ENCODE measurements at regions not wholly inside any gene's neighbourhood (a gene's known extent, or its start where the extent isn't known, plus 50 kb on each side); places are given as distances from the start of the nearest gene placed in this dataset.
"Not testable (repeated sequence)": the region's sequence is repeated elsewhere in the genome, so short reads cannot be mapped to it uniquely, and the experiment has no call there.

- ATAC-seq (ENCODE audit: insufficient number of reproducible peaks, low FRiP score, low read depth) (no peak), DNase-seq (ENCODE audit: low spot score) (no peak)
- no peaks in the 10 kb centered on the region for H3K36me3 ChIP-seq
- H3K27ac ChIP-seq = no peak overlapping the region
- H3K27me3 ChIP-seq (replicated peaks; ENCODE audit: insufficient read depth) = no peaks in the 10 kb centered on the region
- H3K9me3 ChIP-seq = no peaks in the 10 kb centered on the region
- TF ChIP-seq, protein P1, sequence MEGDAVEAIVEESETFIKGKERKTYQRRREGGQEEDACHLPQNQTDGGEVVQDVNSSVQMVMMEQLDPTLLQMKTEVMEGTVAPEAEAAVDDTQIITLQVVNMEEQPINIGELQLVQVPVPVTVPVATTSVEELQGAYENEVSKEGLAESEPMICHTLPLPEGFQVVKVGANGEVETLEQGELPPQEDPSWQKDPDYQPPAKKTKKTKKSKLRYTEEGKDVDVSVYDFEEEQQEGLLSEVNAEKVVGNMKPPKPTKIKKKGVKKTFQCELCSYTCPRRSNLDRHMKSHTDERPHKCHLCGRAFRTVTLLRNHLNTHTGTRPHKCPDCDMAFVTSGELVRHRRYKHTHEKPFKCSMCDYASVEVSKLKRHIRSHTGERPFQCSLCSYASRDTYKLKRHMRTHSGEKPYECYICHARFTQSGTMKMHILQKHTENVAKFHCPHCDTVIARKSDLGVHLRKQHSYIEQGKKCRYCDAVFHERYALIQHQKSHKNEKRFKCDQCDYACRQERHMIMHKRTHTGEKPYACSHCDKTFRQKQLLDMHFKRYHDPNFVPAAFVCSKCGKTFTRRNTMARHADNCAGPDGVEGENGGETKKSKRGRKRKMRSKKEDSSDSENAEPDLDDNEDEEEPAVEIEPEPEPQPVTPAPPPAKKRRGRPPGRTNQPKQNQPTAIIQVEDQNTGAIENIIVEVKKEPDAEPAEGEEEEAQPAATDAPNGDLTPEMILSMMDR (IDR thresholded peaks at IDR 0.05) = no peak
- no peak overlapping the region for H3K4me3 ChIP-seq
- H3K4me1 ChIP-seq (ENCODE audit: control insufficient read depth in 1 of 2, low read depth in 2 of 2) = peaks cover 0 to 11% of the 10 kb centered on the region in 2 donors
Measured at GRCh38 chr9:117649126-117649525, 55.1 kb upstream of the TLR4 start.

DNA sequence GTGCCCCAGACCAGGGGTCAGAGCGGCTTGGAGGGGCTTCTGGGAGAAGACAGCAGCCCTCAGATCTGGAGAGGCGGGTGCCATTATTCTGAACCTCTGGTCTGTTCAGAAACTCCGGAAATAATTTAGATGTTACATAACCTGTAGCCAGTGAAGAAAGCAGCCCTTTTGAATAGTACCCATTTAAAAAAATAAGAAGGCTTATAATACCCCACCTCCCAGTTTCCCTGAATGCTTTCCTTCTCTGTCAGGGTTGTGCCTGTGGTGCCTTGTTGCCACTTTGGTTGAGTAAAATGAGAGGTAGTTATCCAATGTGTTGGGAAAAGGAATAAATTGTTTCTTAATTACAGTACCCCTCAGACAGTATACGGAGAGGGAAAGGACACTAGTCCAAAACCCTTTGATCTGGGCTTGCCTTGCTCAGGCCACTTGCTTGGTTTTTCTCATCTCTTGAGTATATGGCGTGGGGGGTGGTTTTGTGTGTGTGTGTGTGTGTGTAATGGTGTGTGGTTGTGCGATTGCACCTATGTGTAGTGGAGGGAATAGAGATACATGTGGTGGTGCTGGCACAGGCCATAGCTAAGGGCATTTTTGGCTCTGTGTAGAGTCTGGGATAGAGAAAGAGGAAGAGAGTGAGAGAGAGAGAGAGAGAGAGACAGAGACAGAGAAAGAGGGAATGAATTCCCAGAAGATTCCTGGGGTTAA lies 59.1 kb upstream of the TLR4 start:
- TF ChIP-seq, protein P1 (IDR thresholded peaks at IDR 0.05) = no peak
- peak overlapping the region; percentile 62 for H3K4me3 ChIP-seq
- H3K27me3 ChIP-seq (replicated peaks; ENCODE audit: insufficient read depth) = no peaks in the 10 kb centered on the region
- ATAC-seq (ENCODE audit: insufficient number of reproducible peaks, low FRiP score, low read depth) (no peak), DNase-seq (ENCODE audit: low spot score) (no peak)
- no peaks in the 10 kb centered on the region for H3K9me3 ChIP-seq
- no peak overlapping the region for H3K27ac ChIP-seq
- peaks cover 0 to 12% of the 10 kb centered on the region in 2 donors for H3K4me1 ChIP-seq (ENCODE audit: control insufficient read depth in 1 of 2, low read depth in 2 of 2)
- no peaks in the 10 kb centered on the region for H3K36me3 ChIP-seq

GRCh38 chr9:117644133-117644931 lies 59.9 kb upstream of the TLR4 start:
- no peaks in the 10 kb centered on the region for H3K27me3 ChIP-seq (replicated peaks; ENCODE audit: insufficient read depth)
- H3K36me3 ChIP-seq = no peaks in the 10 kb centered on the region
- H3K4me1 ChIP-seq (ENCODE audit: control insufficient read depth in 1 of 2, low read depth in 2 of 2) = peaks cover 0 to 12% of the 10 kb centered on the region in 2 donors
- no peaks in the 10 kb centered on the region for H3K9me3 ChIP-seq
- ATAC-seq (ENCODE audit: insufficient number of reproducible peaks, low FRiP score, low read depth) (peak; percentile 45), DNase-seq (ENCODE audit: low spot score) (no peak)
- H3K4me3 ChIP-seq = peak overlapping the region; percentile 62
- TF ChIP-seq, protein P1 (IDR thresholded peaks at IDR 0.05) = peak; percentile 92
- no peak overlapping the region for H3K27ac ChIP-seq

DNA sequence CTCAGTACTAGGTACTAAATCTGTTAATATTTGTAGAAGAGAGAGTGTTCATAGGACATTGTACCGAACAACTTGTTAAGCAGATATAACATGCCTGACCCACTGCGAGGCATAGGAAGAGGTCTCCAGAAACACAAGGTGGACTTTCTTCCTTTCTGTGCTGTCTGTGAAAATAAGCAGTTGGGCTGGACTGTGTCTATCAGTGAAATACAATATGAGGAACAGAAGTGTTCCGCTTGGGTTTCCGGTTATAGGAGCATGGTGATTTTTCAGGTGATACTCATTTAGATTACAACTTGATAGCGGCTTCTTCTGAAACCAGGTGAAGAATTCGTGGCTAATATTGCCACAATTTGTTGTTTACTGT lies 60.9 kb upstream of the TLR4 start:
- H3K4me3 ChIP-seq = no peak overlapping the region
- H3K36me3 ChIP-seq = no peaks in the 10 kb centered on the region
- no peak overlapping the region for H3K27ac ChIP-seq
- H3K27me3 ChIP-seq (replicated peaks; ENCODE audit: insufficient read depth) = no peaks in the 10 kb centered on the region
- TF ChIP-seq, protein P1 (IDR thresholded peaks at IDR 0.05) = no peak
- ATAC-seq (ENCODE audit: insufficient number of reproducible peaks, low FRiP score, low read depth) (no peak), DNase-seq (ENCODE audit: low spot score) (no peak)
- H3K9me3 ChIP-seq = no peaks in the 10 kb centered on the region
- peaks cover 0 to 12% of the 10 kb centered on the region in 2 donors for H3K4me1 ChIP-seq (ENCODE audit: control insufficient read depth in 1 of 2, low read depth in 2 of 2)

DNA sequence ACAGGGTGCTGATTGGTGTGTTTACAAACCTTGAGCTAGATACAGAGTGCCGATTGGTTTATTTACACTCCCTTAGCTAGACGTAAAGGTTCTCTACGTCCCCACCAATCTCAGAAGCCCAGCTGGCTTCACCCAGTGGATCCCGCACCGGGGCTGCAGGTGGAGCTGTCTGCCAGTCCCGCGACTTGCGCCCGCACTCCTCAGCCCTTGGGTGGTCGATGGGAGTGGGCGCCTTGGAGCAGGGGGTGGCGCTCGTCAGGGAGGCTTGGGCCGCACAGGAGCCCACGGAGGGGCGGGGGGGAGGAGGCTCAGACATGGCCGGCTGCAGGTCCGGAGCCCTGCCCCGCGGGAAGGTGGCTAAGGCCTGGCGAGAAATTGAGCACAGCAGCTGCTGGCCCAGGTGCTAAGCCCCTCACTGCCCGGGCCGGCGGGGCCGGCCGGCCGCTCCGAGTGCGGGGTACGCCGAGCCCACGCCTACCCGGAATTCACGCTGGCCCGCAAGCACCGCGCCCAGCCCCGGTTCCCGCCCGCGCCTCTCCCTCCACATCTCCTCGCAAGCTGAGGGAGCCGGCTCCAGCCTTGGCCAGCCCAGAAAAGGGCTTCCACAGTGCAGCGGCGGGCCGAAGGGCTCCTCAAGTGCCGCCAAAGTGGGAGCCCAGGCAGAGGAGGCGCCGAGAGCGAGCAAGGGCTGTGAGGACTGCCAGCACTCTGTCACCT lies 61.5 kb upstream of the TLR4 start:
- H3K36me3 ChIP-seq; H3K27me3 ChIP-seq (replicated peaks; ENCODE audit: insufficient read depth); H3K9me3 ChIP-seq; DNase-seq (ENCODE audit: low spot score); ATAC-seq (ENCODE audit: insufficient number of reproducible peaks, low FRiP score, low read depth); H3K27ac ChIP-seq: not testable (repeated sequence)
- H3K4me1 ChIP-seq (ENCODE audit: control insufficient read depth in 1 of 2, low read depth in 2 of 2) = peaks cover 0 to 12% of the 10 kb centered on the region in 2 donors
- peak overlapping the region; percentile 39 for H3K4me3 ChIP-seq

Measured in thoracic aorta (tissue), 2 donors.